ENCODE measurements at regions not wholly inside any gene's neighbourhood (a gene's known extent, or its start where the extent isn't known, plus 50 kb on each side); places are given as distances from the start of the nearest gene placed in this dataset.

DNA sequence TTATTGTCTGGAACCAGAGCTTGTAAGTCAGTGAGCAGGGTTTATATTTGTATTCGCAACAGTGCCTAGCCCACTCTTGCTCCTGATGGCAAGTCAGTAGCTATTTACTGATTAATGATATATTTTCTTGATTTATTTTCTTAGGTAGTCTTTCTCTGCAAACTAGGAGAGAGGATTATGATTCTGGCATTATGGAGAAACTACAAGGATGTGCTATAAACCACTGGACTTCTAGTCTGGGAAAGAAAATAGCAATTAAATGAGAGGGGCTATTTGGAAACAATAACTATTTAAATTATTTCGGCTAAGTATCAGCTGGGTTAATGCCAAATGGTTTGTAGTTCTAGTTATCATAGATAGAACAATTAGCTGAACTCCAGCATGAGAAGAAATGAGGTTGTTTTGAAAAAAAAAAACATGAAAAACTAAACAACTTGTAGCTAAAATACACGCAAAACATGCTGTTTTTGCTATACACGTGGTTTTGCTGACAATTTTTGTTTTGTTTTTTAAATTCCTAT, 304.9 kb upstream of the TCF21 start:
- in situ Hi-C loops (cut with HindIII; ENCODE audit: low pct_ligation_motif_present, low pct_unique_long_range_greater_than_20kb, low sequenced_read_pairs) = no loop called here
- no peak for DNase-seq

DNA sequence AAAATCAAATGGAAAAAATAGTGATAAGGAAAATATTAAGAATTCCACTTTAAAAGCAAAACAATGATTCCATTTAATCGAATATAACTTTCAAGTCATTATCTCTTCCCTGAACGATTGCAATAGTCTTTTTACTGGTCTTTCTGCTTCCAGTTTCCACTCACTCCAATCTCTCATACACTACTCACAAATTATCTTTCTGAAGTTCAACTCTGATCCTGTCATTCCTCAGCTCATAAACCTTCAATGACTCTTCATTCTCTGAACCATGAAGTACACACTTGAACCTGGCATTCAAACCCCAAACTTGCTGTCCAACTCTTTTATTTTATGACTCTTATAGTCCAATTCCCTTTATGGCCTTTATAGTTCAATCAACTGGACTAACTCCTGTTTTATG, 304.1 kb upstream of the TCF21 start:
- in situ Hi-C loops (cut with HindIII; ENCODE audit: low pct_ligation_motif_present, low pct_unique_long_range_greater_than_20kb, low sequenced_read_pairs) = no loop called here
- no peak for DNase-seq

GRCh38 chr6:133585978-133586377, 302.9 kb upstream of the TCF21 start:
- in situ Hi-C loops (cut with HindIII; ENCODE audit: low pct_ligation_motif_present, low pct_unique_long_range_greater_than_20kb, low sequenced_read_pairs) = no loop called here

DNA sequence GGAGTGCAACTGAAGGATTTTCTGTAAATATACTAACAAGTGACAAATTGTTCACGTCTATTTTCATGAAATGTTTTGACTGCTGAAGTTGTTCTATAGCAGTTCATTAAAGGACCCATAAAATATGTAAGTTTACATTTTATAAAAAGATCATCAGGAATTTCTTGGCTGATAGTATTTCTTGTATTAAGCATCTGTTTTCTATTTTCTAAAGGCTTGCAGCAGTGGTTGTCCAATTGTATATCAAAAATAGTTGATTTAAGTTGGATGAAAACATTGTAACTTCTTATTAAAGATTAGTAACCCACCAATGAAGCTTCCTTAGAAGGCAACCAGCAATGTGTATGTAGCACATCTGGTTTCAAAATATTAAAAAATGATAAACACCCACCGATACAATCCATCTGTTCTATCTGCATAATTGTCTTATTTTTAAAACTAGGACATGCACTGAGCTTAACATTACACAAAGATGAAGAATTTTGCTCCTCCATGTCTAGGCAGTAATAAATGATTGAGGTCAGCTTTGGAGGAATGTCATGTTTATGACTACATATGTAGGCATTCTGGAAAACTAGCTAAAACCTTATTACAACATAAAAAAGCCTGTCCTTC, 301.3 kb upstream of the TCF21 start:
- in situ Hi-C loops (cut with HindIII; ENCODE audit: low pct_ligation_motif_present, low pct_unique_long_range_greater_than_20kb, low sequenced_read_pairs) = no loop called here
- DNase-seq = no peak

More at GRCh38 chr6:133585978-133586377, 302.9 kb upstream of the TCF21 start:
- no peak for DNase-seq

DNA sequence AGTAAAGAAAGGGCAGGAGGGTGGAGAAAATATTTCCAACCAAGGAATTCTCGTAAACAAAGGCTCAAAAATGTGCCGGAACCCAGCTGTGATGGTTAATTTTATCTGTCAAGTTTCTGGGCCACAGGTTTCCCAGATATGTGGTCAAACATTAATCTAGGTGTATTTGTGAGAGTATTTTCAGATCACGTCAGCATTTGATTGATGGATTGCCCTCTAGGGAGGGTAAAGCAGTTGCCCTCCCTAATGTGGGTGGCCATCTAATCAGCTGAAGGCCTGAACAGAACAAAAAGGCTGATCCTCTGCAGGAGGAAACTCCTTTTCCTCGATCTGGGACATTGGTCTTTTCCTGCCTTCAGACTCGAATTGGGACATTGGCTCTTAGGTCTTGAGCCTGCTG, 298.7 kb upstream of the TCF21 start:
- DNase-seq = no peak
- in situ Hi-C loops (cut with HindIII; ENCODE audit: low pct_ligation_motif_present, low pct_unique_long_range_greater_than_20kb, low sequenced_read_pairs) = no loop called here

GRCh38 chr6:133590814-133591213, 298.1 kb upstream of the TCF21 start:
- in situ Hi-C loops (cut with HindIII; ENCODE audit: low pct_ligation_motif_present, low pct_unique_long_range_greater_than_20kb, low sequenced_read_pairs) = no loop called here
- DNase-seq = no peak

- DNase-seq = no peak
- in situ Hi-C loops (cut with HindIII; ENCODE audit: low pct_ligation_motif_present, low pct_unique_long_range_greater_than_20kb, low sequenced_read_pairs) = no loop called here
Observed at GRCh38 chr6:133591275-133591674, 297.6 kb upstream of the TCF21 start.

GRCh38 chr6:133594652-133595110, 294.2 kb upstream of the TCF21 start:
- no peak for DNase-seq
- in situ Hi-C loops (cut with HindIII; ENCODE audit: low pct_ligation_motif_present, low pct_unique_long_range_greater_than_20kb, low sequenced_read_pairs) = no loop called here

DNA sequence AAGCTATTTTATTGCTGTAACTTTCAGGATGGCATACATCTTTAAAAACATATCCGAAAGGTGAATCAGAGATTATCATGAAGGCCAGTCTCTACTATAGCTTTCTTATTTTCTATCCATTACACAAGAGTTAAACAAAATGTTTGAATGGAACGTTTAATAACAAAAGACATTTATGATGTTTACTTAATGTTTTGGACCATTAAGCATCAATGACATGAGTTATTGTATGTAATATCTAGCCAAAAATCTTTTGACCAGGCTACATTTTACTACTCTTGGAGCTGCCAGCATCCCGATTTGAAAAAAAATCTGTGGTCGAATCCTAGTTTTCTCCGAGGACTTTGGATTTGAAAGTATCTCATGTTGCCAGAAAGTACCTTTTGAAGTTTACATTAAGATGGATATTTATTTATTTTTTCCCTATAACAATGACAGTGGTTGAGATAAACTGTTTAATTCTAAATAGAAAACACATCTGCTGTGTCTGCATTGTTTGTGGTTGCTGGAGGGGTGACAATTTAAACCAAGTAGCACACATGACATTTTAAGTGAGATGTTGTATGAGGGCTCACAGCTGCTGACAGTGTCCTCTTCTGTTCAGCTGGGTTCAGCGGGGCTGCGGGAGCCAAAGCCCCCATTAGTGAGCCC, 293.7 kb upstream of the TCF21 start:
- DNase-seq = no peak
- in situ Hi-C loops (cut with HindIII; ENCODE audit: low pct_ligation_motif_present, low pct_unique_long_range_greater_than_20kb, low sequenced_read_pairs) = no loop called here

DNA sequence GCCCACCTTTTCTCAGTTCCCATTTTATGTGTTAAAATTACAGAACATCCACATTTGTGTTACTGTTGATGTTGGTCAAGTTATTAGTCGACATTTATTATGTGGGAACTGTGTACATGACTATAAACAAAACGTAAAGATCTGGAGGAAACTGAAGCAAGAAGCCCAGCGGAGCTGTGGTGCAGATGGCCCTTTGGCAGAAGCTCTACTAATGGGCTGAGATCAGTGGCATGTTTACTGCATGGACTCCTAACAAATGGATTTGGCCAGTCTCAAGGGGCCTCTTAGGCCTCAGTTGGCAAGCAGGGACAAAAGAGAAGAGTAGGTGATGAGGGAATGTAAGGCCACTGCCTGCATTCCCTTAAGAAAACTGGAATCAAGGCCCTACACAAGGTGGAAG, 282.1 kb upstream of the TCF21 start:
- DNase-seq = no peak
- in situ Hi-C loops (cut with HindIII; ENCODE audit: low pct_ligation_motif_present, low pct_unique_long_range_greater_than_20kb, low sequenced_read_pairs) = no loop called here

GRCh38 chr6:133608620-133609019, 280.3 kb upstream of the TCF21 start:
- in situ Hi-C loops (cut with HindIII; ENCODE audit: low pct_ligation_motif_present, low pct_unique_long_range_greater_than_20kb, low sequenced_read_pairs) = no loop called here

DNA sequence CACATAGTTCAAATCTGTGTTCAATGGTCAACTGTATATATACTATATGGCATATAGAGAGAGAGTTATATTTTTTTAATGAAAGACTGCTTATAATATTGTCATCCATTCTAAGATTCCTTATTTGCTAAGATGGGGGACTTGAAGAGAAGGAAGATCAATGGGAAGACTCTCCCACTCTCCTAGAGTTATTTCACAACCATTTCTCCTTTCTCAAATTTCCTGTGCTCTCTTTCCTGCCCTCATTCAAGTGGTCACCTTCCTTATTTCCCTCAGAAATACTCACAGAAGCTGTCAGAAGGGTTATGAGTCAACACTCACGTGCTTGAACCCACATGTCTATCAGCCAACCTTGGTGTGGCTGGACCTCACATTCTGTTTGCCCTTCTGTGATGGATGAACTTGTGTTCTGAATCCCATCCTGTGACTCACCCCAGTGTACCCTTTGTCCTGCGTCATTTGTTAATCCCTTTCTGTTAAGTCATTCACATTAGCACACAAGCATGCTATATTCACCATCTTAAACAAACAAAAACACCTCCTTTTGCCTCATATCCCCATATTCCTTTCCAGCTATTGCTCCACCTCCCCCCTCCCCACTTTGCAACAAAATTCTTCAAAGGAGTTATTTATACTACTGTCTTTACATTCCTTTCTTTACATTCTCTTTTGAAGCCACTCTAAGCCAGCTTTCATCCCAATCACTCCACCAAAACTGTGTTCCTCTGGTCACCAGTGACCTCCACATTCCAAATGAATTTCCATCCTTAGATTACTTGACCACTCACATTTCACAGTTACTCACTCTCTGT, 279.3 kb upstream of the TCF21 start:
- DNase-seq = peak; percentile 1
- in situ Hi-C loops (cut with HindIII; ENCODE audit: low pct_ligation_motif_present, low pct_unique_long_range_greater_than_20kb, low sequenced_read_pairs) = no loop called here

More at GRCh38 chr6:133608620-133609019, 280.3 kb upstream of the TCF21 start:
- DNase-seq = no peak

DNA sequence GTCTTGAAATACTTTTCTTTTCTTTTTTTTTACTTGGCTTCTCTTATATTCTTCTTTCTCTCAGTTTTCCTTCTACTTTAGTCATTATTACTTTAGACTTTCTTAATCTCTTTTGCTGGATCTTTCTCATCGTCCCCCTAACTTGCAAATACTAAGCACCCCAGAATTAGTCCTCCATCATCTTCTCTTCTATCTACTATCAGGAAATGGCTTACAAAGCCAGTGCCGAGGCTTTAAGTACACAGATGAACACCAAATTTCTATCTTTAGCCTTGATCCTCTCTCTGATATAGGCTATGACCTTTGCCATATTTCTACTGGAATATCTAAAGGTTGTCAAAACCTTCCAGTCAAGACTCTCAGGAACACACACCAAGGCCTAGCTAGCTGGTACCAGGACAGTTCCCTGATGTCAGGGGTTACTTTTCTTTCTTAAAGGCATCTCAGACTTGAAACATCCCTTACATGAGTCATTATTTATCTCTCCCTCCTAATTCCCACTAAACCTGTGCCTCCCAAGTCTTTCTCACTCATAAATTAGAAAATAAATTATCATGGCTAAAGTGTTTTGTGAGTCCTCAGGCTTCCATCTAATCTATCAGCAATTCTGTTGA, 278.6 kb upstream of the TCF21 start:
- in situ Hi-C loops (cut with HindIII; ENCODE audit: low pct_ligation_motif_present, low pct_unique_long_range_greater_than_20kb, low sequenced_read_pairs) = no loop called here
- no peak for DNase-seq

DNA sequence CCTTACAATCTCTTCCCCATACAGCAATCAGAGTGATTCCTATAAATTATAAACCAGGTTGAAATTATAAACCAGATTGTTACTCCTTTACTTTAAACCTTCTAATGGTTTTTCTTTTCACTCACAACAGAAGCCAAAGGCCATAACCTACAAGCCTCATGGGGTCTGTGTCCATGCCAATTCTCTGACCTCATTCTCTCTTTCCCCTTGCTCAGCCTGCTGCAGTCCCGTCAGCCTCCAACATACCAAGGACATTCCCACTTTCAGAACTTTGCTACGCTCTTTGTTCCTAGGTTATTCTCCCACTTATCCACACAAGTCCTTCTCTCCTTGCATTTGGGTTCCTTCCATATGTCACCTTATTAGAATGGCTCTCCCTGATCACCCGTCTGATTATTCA, 277.9 kb upstream of the TCF21 start:
- in situ Hi-C loops (cut with HindIII; ENCODE audit: low pct_ligation_motif_present, low pct_unique_long_range_greater_than_20kb, low sequenced_read_pairs) = no loop called here
- DNase-seq = no peak

DNA sequence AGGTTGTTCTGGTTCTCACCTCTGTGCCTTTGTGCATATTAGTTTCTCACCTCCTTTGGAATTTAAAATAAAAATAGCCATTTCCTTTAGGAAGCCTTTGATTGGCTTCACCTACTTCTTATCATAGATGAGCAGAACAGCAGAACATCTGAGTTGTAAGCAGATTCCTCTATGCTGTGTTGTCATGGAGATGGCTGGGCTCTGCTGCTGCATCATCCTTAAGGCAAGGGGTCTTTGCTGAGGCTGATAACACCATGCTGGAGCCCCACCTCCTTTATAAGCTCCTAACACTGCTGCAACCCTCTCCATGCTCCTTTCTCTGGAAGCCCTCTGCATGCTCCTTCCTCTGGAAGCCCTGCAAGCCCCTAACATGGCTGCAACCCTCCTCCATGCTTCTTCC, 276.5 kb upstream of the TCF21 start:
- in situ Hi-C loops (cut with HindIII; ENCODE audit: low pct_ligation_motif_present, low pct_unique_long_range_greater_than_20kb, low sequenced_read_pairs) = no loop called here
- DNase-seq = no peak

DNA sequence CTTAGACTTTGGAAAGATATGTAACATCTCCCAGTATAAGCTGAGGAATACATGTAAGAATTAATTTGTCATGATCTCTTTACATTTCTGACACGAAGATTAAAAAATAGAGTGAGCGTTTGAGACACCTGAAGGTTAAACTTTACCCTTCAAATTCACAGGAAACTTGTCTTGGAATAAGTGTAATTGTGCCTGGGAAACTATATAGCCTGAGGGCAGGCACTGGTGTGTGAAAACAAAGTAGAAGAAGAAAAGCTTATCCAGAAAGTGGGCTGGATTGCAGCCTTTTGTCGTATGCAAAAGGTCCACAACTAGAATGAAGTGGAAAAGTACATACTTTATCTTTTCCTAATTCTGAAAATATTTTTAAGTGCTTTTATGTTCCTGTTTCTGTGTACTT, 275.7 kb upstream of the TCF21 start:
- DNase-seq = no peak
- in situ Hi-C loops (cut with HindIII; ENCODE audit: low pct_ligation_motif_present, low pct_unique_long_range_greater_than_20kb, low sequenced_read_pairs) = no loop called here

- in situ Hi-C loops (cut with HindIII; ENCODE audit: low pct_ligation_motif_present, low pct_unique_long_range_greater_than_20kb, low sequenced_read_pairs) = no loop called here
- DNase-seq = no peak
Observed at GRCh38 chr6:133621751-133622150, 267.2 kb upstream of the TCF21 start.

DNA sequence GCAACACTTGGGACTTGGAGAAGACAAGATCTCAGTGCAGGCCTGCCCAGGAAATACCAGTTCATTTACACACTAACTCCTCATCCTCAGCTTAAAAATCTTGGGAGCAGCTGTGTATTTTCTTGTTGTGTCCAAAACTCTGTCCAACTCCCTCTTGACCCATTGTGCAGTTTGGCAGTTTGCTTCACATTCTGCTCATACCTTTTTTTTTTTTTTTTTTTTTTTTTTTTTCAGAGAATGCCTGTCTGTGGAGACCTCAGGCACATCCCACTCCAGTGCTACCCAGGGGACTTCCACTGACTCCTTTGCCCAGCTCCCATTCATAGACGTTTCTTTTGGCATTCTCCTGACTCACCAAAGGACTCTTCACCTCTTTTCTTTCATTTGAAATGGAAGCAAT, 265.8 kb upstream of the TCF21 start:
- no peak for DNase-seq
- in situ Hi-C loops (cut with HindIII; ENCODE audit: low pct_ligation_motif_present, low pct_unique_long_range_greater_than_20kb, low sequenced_read_pairs) = no loop called here

- no peak for DNase-seq
- in situ Hi-C loops (cut with HindIII; ENCODE audit: low pct_ligation_motif_present, low pct_unique_long_range_greater_than_20kb, low sequenced_read_pairs) = no loop called here
Observed at GRCh38 chr6:133623621-133624020, 265.3 kb upstream of the TCF21 start.
